ENCODE measurements at regions not wholly inside any gene's neighbourhood (a gene's known extent, or its start where the extent isn't known, plus 50 kb on each side); places are given as distances from the start of the nearest gene placed in this dataset.

DNA sequence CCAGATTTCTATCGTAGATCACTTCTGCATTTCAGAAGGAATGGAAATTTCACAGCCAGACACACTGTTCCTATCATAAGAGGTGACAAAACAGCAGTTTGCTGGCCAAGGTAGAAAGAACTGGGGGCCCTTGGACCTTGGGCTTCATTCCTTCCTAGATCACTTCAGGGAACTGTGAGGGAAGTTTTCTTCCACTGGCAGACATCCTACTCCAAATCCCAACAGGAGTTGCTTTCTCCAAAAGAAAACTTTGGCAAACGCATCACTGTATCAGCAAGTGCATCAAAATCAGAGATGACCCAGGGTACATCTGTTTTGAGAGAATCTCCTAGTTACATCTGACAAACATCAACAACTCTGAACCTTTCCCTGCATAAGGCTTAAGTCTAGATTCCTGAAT is 348.4 kb upstream of the KLHL29 start:
- no peak overlapping the region for H3K27ac ChIP-seq
- peaks cover 2% of the 10 kb centered on the region for H3K4me1 ChIP-seq
- no peaks in the 10 kb centered on the region for H3K9me3 ChIP-seq
- no peak for DNase-seq
- intact Hi-C loops (cut with DNase I; ENCODE audit: low total_unique reads), result no loop called here
- no peak overlapping the region for H3K4me3 ChIP-seq
- 51 to 69% methylated on average over 2 of the region's 2 CpGs for WGBS, 2 donors
- H3K27me3 ChIP-seq, result no peaks in the 10 kb centered on the region
- H3K36me3 ChIP-seq (ENCODE audit: low read depth, missing control alignments), result no peaks in the 10 kb centered on the region
- TF ChIP-seq CTCF (IDR thresholded peaks at IDR 0.05), result no peak
- TF ChIP-seq POLR2A (IDR thresholded peaks at IDR 0.05), result no peak

DNA sequence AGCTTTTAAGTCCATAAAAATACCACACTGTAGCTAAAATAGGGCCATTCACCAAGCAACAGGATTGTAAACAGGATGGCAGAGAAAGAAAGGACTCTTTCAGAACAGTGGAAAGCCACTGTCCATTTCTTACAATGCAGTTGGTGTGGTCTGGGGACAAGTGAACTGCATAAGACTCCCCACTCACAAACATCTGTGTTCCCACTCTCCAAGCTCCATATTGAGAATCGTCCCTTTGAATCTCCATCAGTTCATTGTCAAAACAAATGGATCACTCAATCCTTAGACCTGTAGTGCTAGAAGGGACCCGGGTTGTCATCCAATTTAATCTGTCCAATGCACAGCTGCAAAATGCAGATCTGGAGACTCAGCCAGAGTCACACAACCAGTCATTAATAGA is 347.4 kb upstream of the KLHL29 start:
- Histone ChIP-seq H3K4me3 (no peak overlapping the region), H3K36me3 (ENCODE audit: low read depth, missing control alignments) (no peaks in the 10 kb centered on the region), H3K27me3 (no peaks in the 10 kb centered on the region), H3K4me1 (peaks cover 4% of the 10 kb centered on the region), H3K27ac (no peak overlapping the region), H3K9me3 (no peaks in the 10 kb centered on the region)
- intact Hi-C loops (cut with DNase I; ENCODE audit: low total_unique reads), result no loop called here
- TF ChIP-seq POLR2A (IDR thresholded peaks at IDR 0.05), result no peak
- TF ChIP-seq CTCF (IDR thresholded peaks at IDR 0.05), result no peak
- no peak for DNase-seq
- 78 to 89% methylated on average over 2 of the region's 2 CpGs for WGBS, 2 donors

- WGBS, 2 donors, result 21 to 22% methylated on average over 1 of the region's 1 CpG
- no peaks in the 10 kb centered on the region for H3K27me3 ChIP-seq
- peaks cover 4% of the 10 kb centered on the region for H3K4me1 ChIP-seq
- DNase-seq, result no peak
- H3K9me3 ChIP-seq, result no peaks in the 10 kb centered on the region
- intact Hi-C loops (cut with DNase I; ENCODE audit: low total_unique reads), result no loop called here
- TF ChIP-seq POLR2A (IDR thresholded peaks at IDR 0.05), result no peak
- no peaks in the 10 kb centered on the region for H3K36me3 ChIP-seq (ENCODE audit: low read depth, missing control alignments)
- H3K4me3 ChIP-seq, result no peak overlapping the region
- H3K27ac ChIP-seq, result no peak overlapping the region
Measured at GRCh38 chr2:23041443-23041842, 343.5 kb upstream of the KLHL29 start.

- 53 to 56% methylated on average over 7 of the region's 7 CpGs for WGBS, 2 donors
- DNase-seq, result peak; percentile 19
- H3K9me3 ChIP-seq, result no peaks in the 10 kb centered on the region
- H3K4me1 ChIP-seq, result peaks cover 4% of the 10 kb centered on the region
- no peaks in the 10 kb centered on the region for H3K36me3 ChIP-seq (ENCODE audit: low read depth, missing control alignments)
- no peak overlapping the region for H3K27ac ChIP-seq
- no peak overlapping the region for H3K4me3 ChIP-seq
- no peaks in the 10 kb centered on the region for H3K27me3 ChIP-seq
- TF ChIP-seq CTCF (IDR thresholded peaks at IDR 0.05) (no peak), POLR2A (IDR thresholded peaks at IDR 0.05) (no peak)
- intact Hi-C loops (cut with DNase I; ENCODE audit: low total_unique reads), result no loop called here
Measured at GRCh38 chr2:23042216-23042906, 342.6 kb upstream of the KLHL29 start.

GRCh38 chr2:23050388-23050787 is 334.6 kb upstream of the KLHL29 start:
- no peak for TF ChIP-seq CTCF (IDR thresholded peaks at IDR 0.05)
- no peak for TF ChIP-seq POLR2A (IDR thresholded peaks at IDR 0.05)
- H3K4me1 ChIP-seq, result no peaks in the 10 kb centered on the region
- no peaks in the 10 kb centered on the region for H3K36me3 ChIP-seq (ENCODE audit: low read depth, missing control alignments)
- no peak overlapping the region for H3K27ac ChIP-seq
- H3K9me3 ChIP-seq, result no peaks in the 10 kb centered on the region
- H3K4me3 ChIP-seq, result no peak overlapping the region
- H3K27me3 ChIP-seq, result no peaks in the 10 kb centered on the region
- 91 to 100% methylated on average over 2 of the region's 2 CpGs for WGBS, 2 donors
- DNase-seq, result no peak
- intact Hi-C loops (cut with DNase I; ENCODE audit: low total_unique reads), result no loop called here

Data from testis (tissue), 2 donors.